ENCODE measurements at regions not wholly inside any gene's neighbourhood (a gene's known extent, or its start where the extent isn't known, plus 50 kb on each side); places are given as distances from the start of the nearest gene placed in this dataset.

GRCh38 chr2:16194931-16195680, 254.8 kb downstream of the MYCN start:
- intact Hi-C loops (cut with DNase I, micrococcal nuclease) = no loop called here
- Histone ChIP-seq H3K27ac (ENCODE audit: low read depth in 1 of 2, low read length in 2 of 2) (no peak overlapping the region), H3K36me3 (ENCODE audit: insufficient read depth, low read length) (no peaks in the 10 kb centered on the region), H3K9me3 (ENCODE audit: control insufficient read depth in 1 of 2, insufficient read depth in 1 of 2, low read length in 2 of 2) (peaks cover 0 to 7% of the 10 kb centered on the region in 2 experiments), H3K4me1 (ENCODE audit: insufficient read depth, low read length) (no peaks in the 10 kb centered on the region), H3K27me3 (ENCODE audit: control insufficient read depth in 1 of 2, insufficient read depth in 2 of 2, low read length in 2 of 2) (no peaks in the 10 kb centered on the region), H3K4me3 (ENCODE audit: low read length) (no peak overlapping the region)
- CTCF ChIA-PET = no interaction called here
- Mint-ChIP-seq H3K4me3 (no peak overlapping the region), H3K4me1 (ENCODE audit: low read depth) (no peaks in the 10 kb centered on the region), H3K27me3 (no peaks in the 10 kb centered on the region), H3K36me3 (ENCODE audit: low read depth) (no peaks in the 10 kb centered on the region), H3K9me3 (no peaks in the 10 kb centered on the region), H3K27ac (no peak overlapping the region)
- POLR2A ChIA-PET = no interaction called here
- DNase-seq = no peak
- TF ChIP-seq, protein P1, sequence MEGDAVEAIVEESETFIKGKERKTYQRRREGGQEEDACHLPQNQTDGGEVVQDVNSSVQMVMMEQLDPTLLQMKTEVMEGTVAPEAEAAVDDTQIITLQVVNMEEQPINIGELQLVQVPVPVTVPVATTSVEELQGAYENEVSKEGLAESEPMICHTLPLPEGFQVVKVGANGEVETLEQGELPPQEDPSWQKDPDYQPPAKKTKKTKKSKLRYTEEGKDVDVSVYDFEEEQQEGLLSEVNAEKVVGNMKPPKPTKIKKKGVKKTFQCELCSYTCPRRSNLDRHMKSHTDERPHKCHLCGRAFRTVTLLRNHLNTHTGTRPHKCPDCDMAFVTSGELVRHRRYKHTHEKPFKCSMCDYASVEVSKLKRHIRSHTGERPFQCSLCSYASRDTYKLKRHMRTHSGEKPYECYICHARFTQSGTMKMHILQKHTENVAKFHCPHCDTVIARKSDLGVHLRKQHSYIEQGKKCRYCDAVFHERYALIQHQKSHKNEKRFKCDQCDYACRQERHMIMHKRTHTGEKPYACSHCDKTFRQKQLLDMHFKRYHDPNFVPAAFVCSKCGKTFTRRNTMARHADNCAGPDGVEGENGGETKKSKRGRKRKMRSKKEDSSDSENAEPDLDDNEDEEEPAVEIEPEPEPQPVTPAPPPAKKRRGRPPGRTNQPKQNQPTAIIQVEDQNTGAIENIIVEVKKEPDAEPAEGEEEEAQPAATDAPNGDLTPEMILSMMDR (IDR thresholded peaks at IDR 0.05) = no peak
- ATAC-seq (ENCODE audit: poor library complexity) = no peak

DNA sequence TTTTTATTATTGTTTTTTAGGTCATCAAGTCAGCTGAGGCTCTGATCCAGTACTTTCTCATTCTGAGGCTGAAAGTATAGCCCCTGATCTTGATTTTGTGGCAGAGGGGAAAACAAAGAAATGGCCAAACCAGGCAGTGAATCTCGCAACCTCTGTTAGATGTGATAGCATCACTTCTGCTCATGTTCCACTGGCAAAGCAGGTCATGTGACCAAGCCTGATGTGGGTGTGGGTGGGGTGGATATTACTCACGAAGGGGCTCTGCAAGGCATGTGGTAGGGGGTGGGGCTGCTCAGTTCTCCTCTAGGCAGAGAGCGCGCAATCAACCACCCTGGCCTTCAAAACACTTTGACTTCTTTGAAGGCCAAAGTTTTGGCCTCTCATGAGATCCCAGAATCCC, 254.2 kb downstream of the MYCN start:
- intact Hi-C loops (cut with DNase I, micrococcal nuclease) = no loop called here
- H3K4me1 ChIP-seq (ENCODE audit: insufficient read depth, low read length) = no peaks in the 10 kb centered on the region
- ATAC-seq (ENCODE audit: poor library complexity) (no peak), DNase-seq (no peak)
- no peaks in the 10 kb centered on the region for H3K27me3 Mint-ChIP-seq
- H3K27me3 ChIP-seq (ENCODE audit: control insufficient read depth in 1 of 2, insufficient read depth in 2 of 2, low read length in 2 of 2) = no peaks in the 10 kb centered on the region
- no peaks in the 10 kb centered on the region for H3K9me3 Mint-ChIP-seq
- no peak overlapping the region for H3K4me3 ChIP-seq (ENCODE audit: low read length)
- no peak overlapping the region for H3K27ac Mint-ChIP-seq
- H3K27ac ChIP-seq (ENCODE audit: low read depth in 1 of 2, low read length in 2 of 2) = no peak overlapping the region
- H3K36me3 ChIP-seq (ENCODE audit: insufficient read depth, low read length) = no peaks in the 10 kb centered on the region
- H3K4me3 Mint-ChIP-seq = no peak overlapping the region
- no peaks in the 10 kb centered on the region for H3K4me1 Mint-ChIP-seq (ENCODE audit: low read depth)
- POLR2A ChIA-PET = no interaction called here
- no peaks in the 10 kb centered on the region for H3K36me3 Mint-ChIP-seq (ENCODE audit: low read depth)
- CTCF ChIA-PET = no interaction called here
- peaks cover 0 to 7% of the 10 kb centered on the region in 2 experiments for H3K9me3 ChIP-seq (ENCODE audit: control insufficient read depth in 1 of 2, insufficient read depth in 1 of 2, low read length in 2 of 2)
- TF ChIP-seq, protein P1 (IDR thresholded peaks at IDR 0.05) = no peak

DNA sequence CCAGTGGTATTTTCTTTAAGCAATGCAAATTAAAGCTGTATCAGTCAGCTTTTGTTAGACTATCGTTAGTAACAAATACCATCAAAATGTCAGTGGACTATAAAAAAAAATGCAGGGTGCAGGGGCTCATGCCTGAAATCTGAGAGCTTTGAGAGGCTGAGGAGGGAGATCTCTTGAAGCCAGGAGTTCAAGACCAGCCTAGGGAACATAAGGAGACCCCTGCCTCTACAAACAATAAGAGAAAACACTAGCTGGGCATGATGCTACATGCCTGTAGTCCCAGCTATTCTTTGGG, 253.7 kb downstream of the MYCN start:
- H3K4me3 ChIP-seq (ENCODE audit: low read length) = no peak overlapping the region
- no peaks in the 10 kb centered on the region for H3K4me1 Mint-ChIP-seq (ENCODE audit: low read depth)
- no peaks in the 10 kb centered on the region for H3K27me3 ChIP-seq (ENCODE audit: control insufficient read depth in 1 of 2, insufficient read depth in 2 of 2, low read length in 2 of 2)
- H3K27me3 Mint-ChIP-seq = no peaks in the 10 kb centered on the region
- intact Hi-C loops (cut with DNase I, micrococcal nuclease) = no loop called here
- no peak overlapping the region for H3K4me3 Mint-ChIP-seq
- H3K36me3 ChIP-seq (ENCODE audit: insufficient read depth, low read length) = no peaks in the 10 kb centered on the region
- ATAC-seq (ENCODE audit: poor library complexity) = no peak
- TF ChIP-seq, protein P1 (IDR thresholded peaks at IDR 0.05) = no peak
- H3K9me3 ChIP-seq (ENCODE audit: control insufficient read depth in 1 of 2, insufficient read depth in 1 of 2, low read length in 2 of 2) = peaks cover 0 to 7% of the 10 kb centered on the region in 2 experiments
- no peaks in the 10 kb centered on the region for H3K4me1 ChIP-seq (ENCODE audit: insufficient read depth, low read length)
- POLR2A ChIA-PET = no interaction called here
- H3K27ac Mint-ChIP-seq = no peak overlapping the region
- H3K36me3 Mint-ChIP-seq (ENCODE audit: low read depth) = no peaks in the 10 kb centered on the region
- CTCF ChIA-PET = no interaction called here
- DNase-seq = no peak
- no peaks in the 10 kb centered on the region for H3K9me3 Mint-ChIP-seq
- no peak overlapping the region for H3K27ac ChIP-seq (ENCODE audit: low read depth in 1 of 2, low read length in 2 of 2)
